Epithelial cell of proximal tubule (primary cell): ENCODE measurements at regions not wholly inside any gene's neighbourhood (a gene's known extent, or its start where the extent isn't known, plus 50 kb on each side); places are given as distances from the start of the nearest gene placed in this dataset.

ENCODE experiments used
- DNase-seq: peaks from one replicate; pipeline ENCODE4 v3.0.0-alpha.2; 2011; ENCODE audit warnings: low read depth
- H3K4me3 ChIP-seq: 2 replicates; pipeline ENCODE4 v1.5.1; 2011; ENCODE audit warnings: low read depth, mild to moderate bottlenecking, low read length
- CTCF ChIP-seq: conservative IDR thresholded peaks from 2 replicates; pipeline ENCODE4 v1.5.1; 2012; ENCODE audit warnings: low read depth, mild to moderate bottlenecking, low read length

GRCh38 chr16:85550953-85551924 is 61.9 kb upstream of the GSE1 start:
- no peak for TF ChIP-seq CTCF
- DNase-seq = no peak

GRCh38 chr16:85552980-85553435 is 60.1 kb upstream of the GSE1 start:
- no peak for TF ChIP-seq CTCF
- peak overlapping the region; percentile 82 for H3K4me3 ChIP-seq
- no peak for DNase-seq

More at GRCh38 chr16:85550953-85551924, 61.9 kb upstream of the GSE1 start:
- no peak overlapping the region for H3K4me3 ChIP-seq

- peak overlapping the region; percentile 82 for H3K4me3 ChIP-seq
- peak; percentile 23 for TF ChIP-seq CTCF
- no peak for DNase-seq
Observed at GRCh38 chr16:85553436-85554113, 59.5 kb upstream of the GSE1 start.

- DNase-seq = no peak
- H3K4me3 ChIP-seq = peak overlapping the region; percentile 82
- no peak for TF ChIP-seq CTCF
Observed at GRCh38 chr16:85554114-85554888, 58.8 kb upstream of the GSE1 start.

GRCh38 chr16:85554889-85555718 is 58.0 kb upstream of the GSE1 start:
- no peak for DNase-seq
- peak overlapping the region; percentile 82 for H3K4me3 ChIP-seq
- TF ChIP-seq CTCF = no peak
